GM21786 (cell line): ENCODE measurements at regions not wholly inside any gene's neighbourhood (a gene's known extent, or its start where the extent isn't known, plus 50 kb on each side); places are given as distances from the start of the nearest gene placed in this dataset.

Experiments
- ATAC-seq: cut with Tn5 transposase; IDR thresholded peaks from one replicate; pipeline ENCODE4 v1.9.1; 2021; ENCODE audit not compliant: unreplicated experiment

DNA sequence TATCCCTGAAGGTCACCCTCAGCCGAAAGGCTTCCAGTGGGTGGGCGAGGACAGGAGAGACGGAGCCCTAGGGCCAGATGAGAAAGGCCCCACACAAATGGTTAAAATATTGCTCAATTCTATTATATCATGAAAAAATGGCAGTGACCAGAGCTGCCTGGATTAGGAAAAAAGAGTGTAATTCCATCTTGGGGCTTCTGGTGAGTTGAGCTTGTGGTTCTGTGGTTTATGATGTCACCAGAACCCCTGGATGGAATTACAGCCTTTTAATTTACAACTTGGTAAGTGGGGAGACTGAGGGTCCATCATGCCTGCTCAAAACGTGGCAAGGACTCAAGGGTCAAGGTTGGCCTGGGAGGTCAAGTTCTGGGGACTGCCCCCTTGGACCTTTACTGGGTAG, 55.5 kb upstream of the STC2 start:
- ATAC-seq: no peak

- no peak for ATAC-seq
These were observed 50.5 kb upstream of the STC2 start for GRCh38 chr5:173378727-173379126.
